Skeletal muscle tissue (tissue), 3 donors: ENCODE measurements at regions not wholly inside any gene's neighbourhood (a gene's known extent, or its start where the extent isn't known, plus 50 kb on each side); places are given as distances from the start of the nearest gene placed in this dataset.
"Not testable (repeated sequence)": the region's sequence is repeated elsewhere in the genome, so short reads cannot be mapped to it uniquely, and the experiment has no call there.

Experiments used
- H3K27ac ChIP-seq: one replicate; pipeline ENCODE4 v1.7.0; 2013; ENCODE audit warnings: mild to moderate bottlenecking, low read depth, low read length, inconsistent platforms
- H3K27me3 ChIP-seq, 3 donors: one replicate each; pipeline ENCODE4 v1.7.0; 2013; ENCODE audit warnings: low read length in 3 of 3; ENCODE audit not compliant: control insufficient read depth in 3 of 3, insufficient read depth in 3 of 3
- H3K36me3 ChIP-seq, 3 donors: one replicate each; pipeline ENCODE4 v1.7.0; 2013; ENCODE audit warnings: low read length in 3 of 3; ENCODE audit not compliant: control insufficient read depth in 3 of 3, insufficient read depth in 3 of 3
- H3K4me1 ChIP-seq, 3 donors: one replicate each; pipeline ENCODE4 v1.7.0; 2013; ENCODE audit warnings: low read length in 3 of 3, mild to moderate bottlenecking in 3 of 3; ENCODE audit not compliant: control insufficient read depth in 3 of 3, insufficient read depth in 3 of 3
- H3K4me3 ChIP-seq, 3 donors: one replicate each; pipeline ENCODE4 v1.7.0; 2013; ENCODE audit warnings: low read length in 3 of 3
- H3K9ac ChIP-seq, 3 donors: one replicate each; pipeline ENCODE4 v1.7.0; 2013; ENCODE audit warnings: low read length in 3 of 3, mild to moderate bottlenecking in 3 of 3, moderate library complexity in 2 of 3, low read depth in 1 of 3
- H3K9me3 ChIP-seq, 3 donors: one replicate each; pipeline ENCODE4 v1.7.0; 2013; ENCODE audit warnings: low read length in 3 of 3; ENCODE audit not compliant: control insufficient read depth in 3 of 3
- donor health status: Osteomylitis.

DNA sequence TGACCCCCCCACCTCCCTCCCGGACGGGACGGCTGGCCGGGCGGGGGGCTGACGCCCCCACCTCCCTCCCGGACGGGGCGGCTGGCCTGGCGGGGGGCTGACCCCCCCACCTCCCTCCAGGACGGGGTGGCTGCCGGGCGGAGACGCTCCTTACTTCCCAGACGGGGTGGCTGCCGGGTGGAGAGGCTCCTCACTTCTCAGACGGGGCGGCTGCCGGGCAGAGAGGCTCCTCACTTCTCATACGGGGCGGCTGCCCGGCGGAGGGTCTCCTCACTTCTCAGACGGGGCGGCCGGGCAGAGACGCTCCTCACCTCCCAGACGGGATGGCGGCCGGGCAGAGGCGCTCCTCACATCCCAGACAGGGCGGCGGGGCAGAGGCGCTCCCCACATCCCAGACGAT lies 84.7 kb downstream of the OR2B2 start:
- peaks cover 0 to 14% (median 9%) of the 10 kb centered on the region in 3 donors for H3K27me3 ChIP-seq
- H3K9ac ChIP-seq, H3K9me3 ChIP-seq, H3K4me1 ChIP-seq, H3K4me3 ChIP-seq, H3K27ac ChIP-seq, H3K36me3 ChIP-seq: not testable (repeated sequence)

DNA sequence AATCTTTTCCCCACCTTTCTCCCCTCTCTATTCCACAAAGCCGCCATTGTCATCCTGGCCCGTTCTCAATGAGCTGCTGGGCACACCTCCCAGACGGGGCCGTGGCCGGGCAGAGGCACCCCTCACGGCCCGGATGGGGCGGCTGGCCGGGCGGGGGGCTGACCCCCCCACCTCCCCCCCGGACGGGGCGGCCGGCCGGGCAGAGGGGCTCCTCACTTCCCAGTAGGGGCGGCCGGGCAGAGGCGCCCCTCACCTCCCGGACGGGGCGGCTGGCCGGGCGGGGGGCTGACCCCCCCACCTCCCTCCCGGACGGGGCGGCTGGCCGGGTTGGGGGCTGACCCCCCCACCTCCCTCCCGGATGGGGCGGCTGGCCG lies 85.6 kb downstream of the OR2B2 start:
- H3K4me3 ChIP-seq, H3K36me3 ChIP-seq: not testable (repeated sequence)
- peaks cover 5 to 23% (median 9%) of the 10 kb centered on the region in 3 donors for H3K27me3 ChIP-seq

DNA sequence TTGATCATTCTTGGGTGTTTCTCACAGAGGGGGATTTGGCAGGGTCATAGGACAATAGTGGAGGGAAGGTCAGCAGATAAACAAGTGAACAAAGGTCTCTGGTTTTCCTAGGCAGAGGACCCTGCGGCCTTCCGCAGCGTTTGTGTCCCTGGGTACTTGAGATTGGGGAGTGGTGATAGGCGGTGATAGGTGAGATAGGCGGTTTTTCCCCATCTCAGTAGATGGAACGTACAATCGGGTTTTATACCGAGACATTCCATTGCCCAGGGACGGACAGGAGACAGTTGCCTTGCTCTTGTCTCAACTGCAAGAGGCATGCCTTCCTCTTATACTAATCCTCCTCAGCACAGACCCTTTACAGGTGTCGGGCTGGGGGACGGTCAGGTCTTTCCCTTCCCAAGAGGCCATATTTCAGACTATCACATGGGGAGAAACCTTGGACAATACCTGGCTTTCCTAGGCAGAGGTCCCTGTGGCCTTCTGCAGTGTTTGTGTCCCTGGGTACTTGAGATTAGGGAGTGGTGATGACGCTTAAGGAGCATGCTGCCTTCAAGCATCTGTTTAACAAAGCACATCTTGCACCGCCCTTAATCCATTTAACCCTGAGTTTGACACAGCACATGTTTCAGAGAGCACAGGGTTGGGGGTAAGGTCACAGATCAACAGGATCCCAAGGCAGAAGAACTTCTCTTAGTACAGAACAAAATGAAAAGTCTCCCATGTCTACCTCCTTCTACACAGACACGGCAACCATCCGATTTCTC lies 86.2 kb downstream of the OR2B2 start:
- H3K36me3 ChIP-seq, H3K9me3 ChIP-seq, H3K27ac ChIP-seq, H3K4me3 ChIP-seq, H3K4me1 ChIP-seq, H3K9ac ChIP-seq: not testable (repeated sequence)
- peaks cover 5 to 27% (median 9%) of the 10 kb centered on the region in 3 donors for H3K27me3 ChIP-seq

More for the DNA sequence above, 85.6 kb downstream of the OR2B2 start:
- H3K9me3 ChIP-seq, H3K27ac ChIP-seq, H3K9ac ChIP-seq, H3K4me1 ChIP-seq: not testable (repeated sequence)

DNA sequence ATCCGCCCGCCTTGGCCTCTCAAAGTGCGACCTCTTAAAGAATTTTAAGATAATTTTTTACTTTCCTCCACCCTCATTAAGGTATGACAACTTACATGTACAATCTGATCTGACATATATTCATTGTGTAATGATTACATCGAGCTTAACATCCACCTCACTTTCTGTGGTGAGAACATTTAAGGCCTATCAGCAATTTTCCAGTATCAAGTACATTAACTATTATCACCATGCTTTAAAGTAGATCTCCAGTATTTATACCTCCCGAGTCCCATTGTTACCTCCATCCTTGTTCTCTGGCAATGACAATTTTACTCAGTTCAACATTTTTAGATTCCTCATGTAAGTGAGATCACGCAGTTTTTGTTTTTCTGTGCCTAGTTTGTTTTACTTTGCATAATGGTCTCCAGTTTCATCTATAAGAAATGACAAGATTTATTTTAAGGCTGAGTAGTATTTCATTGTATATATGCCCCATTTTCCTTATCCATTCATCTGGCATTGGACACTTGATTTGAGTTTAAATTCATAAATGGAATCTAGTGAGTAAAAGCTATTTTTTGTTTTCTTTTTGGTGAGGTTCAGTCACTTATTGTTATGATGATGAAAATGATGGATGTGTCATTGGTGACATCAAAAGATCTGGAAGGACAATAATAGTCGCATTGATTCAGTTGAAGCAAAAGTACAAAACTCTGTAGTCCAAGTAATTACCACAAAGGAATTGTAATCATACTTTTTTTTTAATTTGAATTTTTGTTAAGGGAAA lies 87.0 kb downstream of the OR2B2 start:
- H3K9me3 ChIP-seq: no peaks in the 10 kb centered on the region
- H3K4me3 ChIP-seq: peak overlapping the region in 1 of 3 donors; percentile 72
- no peaks in the 10 kb centered on the region for H3K4me1 ChIP-seq
- no peak overlapping the region for H3K9ac ChIP-seq
- H3K27ac ChIP-seq: peak overlapping the region; percentile 75
- H3K27me3 ChIP-seq: peaks cover 5 to 23% (median 9%) of the 10 kb centered on the region in 3 donors
- H3K36me3 ChIP-seq: no peaks in the 10 kb centered on the region

DNA sequence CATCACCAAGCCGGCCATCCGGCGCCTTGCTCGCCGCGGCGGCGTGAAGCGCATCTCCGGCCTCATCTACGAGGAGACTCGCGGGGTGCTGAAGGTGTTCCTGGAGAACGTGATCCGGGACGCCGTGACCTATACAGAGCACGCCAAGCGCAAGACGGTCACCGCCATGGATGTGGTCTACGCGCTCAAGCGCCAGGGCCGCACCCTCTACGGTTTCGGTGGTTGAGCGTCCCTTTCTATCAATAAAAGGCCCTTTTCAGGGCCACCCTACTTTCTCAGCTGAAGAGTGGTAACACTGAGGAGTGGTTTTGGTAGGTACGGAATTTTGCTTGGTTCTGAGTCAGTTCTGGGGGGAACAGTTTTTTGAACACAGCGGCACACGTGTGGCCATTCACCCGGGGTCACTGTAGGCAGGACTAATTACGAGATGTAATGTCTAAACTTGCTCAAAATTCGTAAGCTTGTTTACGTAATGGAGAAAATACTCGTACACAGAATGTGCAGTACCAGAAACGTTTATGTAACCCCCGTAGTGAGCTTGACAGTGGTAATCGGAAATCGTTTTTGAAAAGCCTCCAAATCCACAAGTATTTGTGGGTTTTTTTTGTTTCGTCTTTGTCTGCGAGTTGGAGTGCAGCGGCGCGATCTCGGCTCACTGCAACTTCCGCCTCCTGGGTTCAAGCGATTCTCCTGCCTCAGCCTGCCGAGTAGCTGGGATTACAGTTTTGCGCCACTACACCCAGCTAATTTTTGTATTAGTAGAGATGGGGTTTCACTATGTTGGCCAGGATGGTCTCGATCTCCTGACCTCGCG lies 87.8 kb downstream of the OR2B2 start:
- Histone ChIP-seq H3K27me3 (peaks cover 5 to 23% (median 9%) of the 10 kb centered on the region in 3 donors), H3K4me3 (peak overlapping the region; percentile 60 to 72 (median 68))

DNA sequence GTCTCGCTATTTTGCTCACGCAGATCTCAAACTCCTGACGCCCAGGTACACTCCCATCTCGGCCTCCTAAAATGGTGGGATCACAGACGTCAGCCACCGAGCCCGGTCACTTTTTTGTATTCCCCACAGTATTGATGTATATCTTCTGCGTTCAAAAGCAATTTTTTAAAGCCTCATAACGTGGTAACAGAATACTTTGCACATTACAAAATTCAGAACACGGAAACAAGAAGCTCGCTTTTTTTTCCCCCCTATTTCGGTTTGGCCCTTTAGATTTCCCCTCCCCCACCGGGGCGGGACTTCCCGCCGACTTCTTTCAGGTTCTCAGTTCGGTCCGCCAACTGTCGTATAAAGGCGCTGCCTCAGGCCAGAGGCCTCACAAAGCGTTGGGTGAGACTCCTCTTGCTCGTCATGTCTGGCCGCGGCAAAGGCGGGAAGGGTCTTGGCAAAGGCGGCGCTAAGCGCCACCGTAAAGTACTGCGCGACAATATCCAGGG lies 88.4 kb downstream of the OR2B2 start:
- not testable (repeated sequence) for H3K27ac ChIP-seq, H3K4me1 ChIP-seq, H3K9ac ChIP-seq, H3K36me3 ChIP-seq, H3K9me3 ChIP-seq
- H3K27me3 ChIP-seq: peaks cover 5 to 24% (median 9%) of the 10 kb centered on the region in 3 donors
- H3K4me3 ChIP-seq: peak overlapping the region; percentile 2 to 74 (median 67)

More for the DNA sequence above, 87.8 kb downstream of the OR2B2 start:
- not testable (repeated sequence) for H3K36me3 ChIP-seq, H3K9me3 ChIP-seq, H3K4me1 ChIP-seq
- peak overlapping the region; percentile 20 to 56 (median 23) for H3K9ac ChIP-seq
- H3K27ac ChIP-seq: peak overlapping the region; percentile 75

DNA sequence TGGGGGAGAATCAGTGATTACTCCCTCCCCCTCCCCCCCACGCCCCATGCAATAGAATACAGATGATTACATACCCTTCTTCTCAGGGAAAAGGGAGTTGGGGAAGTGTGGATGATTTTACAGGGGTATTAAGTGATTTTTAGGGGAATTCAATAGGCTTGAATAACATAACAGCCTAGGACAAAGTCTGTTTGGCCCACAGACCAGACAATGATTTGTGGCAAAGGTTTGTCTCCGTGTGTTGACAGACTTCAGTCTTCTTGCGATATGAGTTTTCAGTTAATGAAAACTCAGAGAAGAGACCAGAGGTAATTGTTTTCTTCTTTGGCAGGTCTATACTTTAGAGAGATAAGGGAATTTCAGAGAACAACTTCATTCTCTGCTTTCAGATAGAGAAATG lies 95.3 kb downstream of the OR2B2 start:
- Histone ChIP-seq H3K27me3 (peaks cover 26 to 45% (median 30%) of the 10 kb centered on the region in 3 donors), H3K9ac (no peak overlapping the region)

DNA sequence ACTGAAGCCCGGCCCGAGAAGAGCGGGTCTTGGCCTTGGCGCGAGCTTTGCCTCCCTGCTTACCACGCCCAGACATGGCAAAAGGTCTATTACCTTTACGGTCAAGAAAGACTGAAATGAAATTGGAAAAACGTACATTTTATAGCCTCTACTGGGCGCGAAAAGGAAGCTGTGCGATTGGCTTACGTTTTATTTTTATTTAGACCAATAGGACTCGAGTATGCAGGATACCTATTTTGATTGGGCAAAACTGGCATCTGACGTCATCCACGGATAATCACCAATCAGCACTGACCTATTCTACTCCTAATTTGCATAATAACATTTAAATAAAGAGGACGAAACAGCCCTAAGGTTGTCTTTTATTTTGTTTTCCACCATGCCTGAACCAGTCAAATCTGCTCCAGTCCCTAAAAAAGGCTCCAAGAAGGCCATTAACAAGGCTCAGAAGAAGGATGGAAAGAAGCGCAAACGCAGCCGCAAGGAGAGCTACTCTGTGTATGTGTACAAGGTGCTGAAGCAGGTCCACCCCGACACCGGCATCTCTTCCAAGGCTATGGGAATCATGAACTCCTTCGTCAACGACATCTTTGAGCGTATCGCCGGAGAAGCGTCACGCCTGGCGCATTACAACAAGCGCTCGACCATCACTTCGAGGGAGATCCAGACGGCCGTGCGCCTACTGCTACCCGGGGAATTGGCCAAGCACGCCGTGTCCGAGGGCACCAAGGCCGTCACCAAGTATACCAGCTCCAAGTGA lies 97.4 kb downstream of the OR2B2 start:
- H3K27ac ChIP-seq: no peak overlapping the region
- H3K36me3 ChIP-seq: no peaks in the 10 kb centered on the region
- H3K9ac ChIP-seq: no peak overlapping the region
- peaks cover 36 to 47% (median 37%) of the 10 kb centered on the region in 3 donors for H3K27me3 ChIP-seq
- no peaks in the 10 kb centered on the region for H3K9me3 ChIP-seq
- H3K4me3 ChIP-seq: peak overlapping the region; percentile 25 to 65 (median 48)
- peaks cover 9 to 12% (median 10%) of the 10 kb centered on the region in 3 donors for H3K4me1 ChIP-seq

More for the DNA sequence above, 95.3 kb downstream of the OR2B2 start:
- Histone ChIP-seq H3K36me3 (no peaks in the 10 kb centered on the region), H3K4me1 (peaks cover 0 to 4% (median 4%) of the 10 kb centered on the region in 3 donors), H3K9me3 (no peaks in the 10 kb centered on the region), H3K27ac (no peak overlapping the region), H3K4me3 (no peak overlapping the region)

DNA sequence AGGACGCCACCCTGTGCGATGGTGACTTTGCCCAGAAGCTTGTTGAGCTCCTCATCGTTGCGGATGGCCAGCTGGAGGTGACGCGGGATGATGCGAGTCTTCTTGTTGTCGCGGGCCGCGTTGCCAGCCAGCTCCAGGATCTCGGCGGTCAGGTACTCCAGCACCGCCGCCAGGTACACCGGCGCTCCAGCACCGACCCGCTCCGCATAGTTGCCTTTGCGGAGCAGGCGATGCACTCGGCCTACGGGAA lies 97.9 kb downstream of the OR2B2 start:
- not testable (repeated sequence) for H3K9me3 ChIP-seq, H3K27ac ChIP-seq, H3K9ac ChIP-seq, H3K36me3 ChIP-seq
- H3K4me1 ChIP-seq: peaks cover 10 to 12% (median 10%) of the 10 kb centered on the region in 3 donors
- H3K4me3 ChIP-seq: peak overlapping the region; percentile 25 to 48 (median 40)
- peaks cover 37 to 47% (median 39%) of the 10 kb centered on the region in 3 donors for H3K27me3 ChIP-seq
